PC-3 (cell line): ENCODE measurements at regions not wholly inside any gene's neighbourhood (a gene's known extent, or its start where the extent isn't known, plus 50 kb on each side); places are given as distances from the start of the nearest gene placed in this dataset.

ENCODE experiments used
- ATAC-seq: fragments of 200-7000 bp; cut with Tn5 transposase; 2 replicates; pipeline ENCODE4 v1.9.1; 2020; ENCODE audit warnings: mild to moderate bottlenecking, moderate library complexity
- BruUV-seq: library from RNA; stranded (reverse); fragments of 400-500 nt; replicated peaks from 2 replicates; lab custom pipeline; 2021; lab: Mats Ljungman, UMichigan
- CTCF ChIA-PET: fragments of 300-600 bp; sonication (Branson Sonifier 250); formaldehyde crosslinking; loops from one replicate; lab custom pipeline; 2022; ENCODE audit warnings: antibody characterized with exemption; lab: Charles Lee
- POLR2A ChIA-PET: fragments of 300-600 bp; sonication (Branson Sonifier 250); formaldehyde crosslinking; loops from one replicate; lab custom pipeline; 2022; ENCODE audit warnings: antibody characterized with exemption; ENCODE audit not compliant: unreplicated experiment; lab: Charles Lee
- DNase-seq: peaks from one replicate; pipeline ENCODE4 v3.0.0-alpha.2; 2015
- H2AFZ ChIP-seq: fragments of 300-600 bp; sonication (generic); 2 replicates; pipeline ENCODE4 v1.6.0; 2016; ENCODE audit warnings: antibody characterized with exemption, low read length
- H3F3A ChIP-seq: fragments of 300-600 bp; sonication (generic); one replicate; pipeline ENCODE4 v1.6.0; 2017; ENCODE audit warnings: antibody characterized with exemption, low read length, control low read depth, mild to moderate bottlenecking; ENCODE audit not compliant: unreplicated experiment
- H3K27ac ChIP-seq: fragments of 300-600 bp; sonication (generic); 2 replicates; pipeline ENCODE4 v1.5.1; 2016; ENCODE audit warnings: mild to moderate bottlenecking, low read length
- H3K27me3 ChIP-seq: fragments of 300-600 bp; sonication (generic); 2 replicates; pipeline ENCODE4 v1.6.1; 2016; ENCODE audit warnings: low read length, mixed read lengths
- H3K36me3 ChIP-seq: fragments of 300-600 bp; sonication (generic); 2 replicates; pipeline ENCODE4 v1.6.1; 2016; ENCODE audit warnings: low read depth, mixed run types, low read length, mixed read lengths
- H3K4me1 ChIP-seq: fragments of 300-600 bp; sonication (generic); 2 replicates; pipeline ENCODE4 v1.5.1; 2016; ENCODE audit warnings: low read length; ENCODE audit not compliant: insufficient read depth
- H3K4me2 ChIP-seq: fragments of 300-600 bp; sonication (generic); 2 replicates; pipeline ENCODE4 v1.6.0; 2016; ENCODE audit warnings: low read length
- H3K4me3 ChIP-seq: fragments of 300-600 bp; sonication (generic); 2 replicates; pipeline ENCODE4 v1.5.1; 2016; ENCODE audit warnings: mild to moderate bottlenecking, low read length, mixed read lengths
- H3K79me2 ChIP-seq: fragments of 300-600 bp; sonication (generic); 2 replicates; pipeline ENCODE4 v1.6.1; 2017; ENCODE audit warnings: low read length, mixed read lengths
- H3K9ac ChIP-seq: fragments of 300-600 bp; sonication (generic); 2 replicates; pipeline ENCODE4 v1.6.0; 2016; ENCODE audit warnings: mild to moderate bottlenecking, low read length
- H3K9me2 ChIP-seq: fragments of 300-600 bp; sonication (generic); replicated peaks from 2 replicates; pipeline ENCODE4 v1.6.1; 2016; ENCODE audit warnings: mixed run types, low read length, mixed read lengths
- H3K9me3 ChIP-seq: fragments of 300-600 bp; sonication (generic); 2 replicates; pipeline ENCODE4 v1.6.1; 2016; ENCODE audit warnings: low read length, mixed read lengths
- H4K20me1 ChIP-seq: fragments of 300-600 bp; sonication (generic); 2 replicates; pipeline ENCODE4 v1.6.1; 2016; ENCODE audit warnings: low read length, mixed read lengths
- EZH2 ChIP-seq: fragments of 300-600 bp; sonication (generic); IDR thresholded peaks from one replicate; pipeline ENCODE4 v1.6.1; 2017; ENCODE audit warnings: antibody characterized with exemption, mild to moderate bottlenecking, low read length; ENCODE audit not compliant: unreplicated experiment
- EZH2phosphoT487 ChIP-seq: fragments of 300-600 bp; sonication (generic); IDR thresholded peaks from 2 replicates; pipeline ENCODE4 v1.6.1; 2018; ENCODE audit warnings: mild to moderate bottlenecking, antibody characterized with exemption, low read length, borderline replicate concordance
- intact Hi-C: fragments of 100-400 bp; cut with micrococcal nuclease; formaldehyde crosslinking; loops from 2 replicates; pipeline ENCODE4 v1.9.0; 2023
- TF ChIP-seq, protein P1 (sequence below): fragments of 300-600 bp; sonication (generic); conservative IDR thresholded peaks from 2 replicates; pipeline ENCODE4 v1.5.1; 2017; ENCODE audit warnings: antibody characterized with exemption, low read depth, mild to moderate bottlenecking, low read length

DNA sequence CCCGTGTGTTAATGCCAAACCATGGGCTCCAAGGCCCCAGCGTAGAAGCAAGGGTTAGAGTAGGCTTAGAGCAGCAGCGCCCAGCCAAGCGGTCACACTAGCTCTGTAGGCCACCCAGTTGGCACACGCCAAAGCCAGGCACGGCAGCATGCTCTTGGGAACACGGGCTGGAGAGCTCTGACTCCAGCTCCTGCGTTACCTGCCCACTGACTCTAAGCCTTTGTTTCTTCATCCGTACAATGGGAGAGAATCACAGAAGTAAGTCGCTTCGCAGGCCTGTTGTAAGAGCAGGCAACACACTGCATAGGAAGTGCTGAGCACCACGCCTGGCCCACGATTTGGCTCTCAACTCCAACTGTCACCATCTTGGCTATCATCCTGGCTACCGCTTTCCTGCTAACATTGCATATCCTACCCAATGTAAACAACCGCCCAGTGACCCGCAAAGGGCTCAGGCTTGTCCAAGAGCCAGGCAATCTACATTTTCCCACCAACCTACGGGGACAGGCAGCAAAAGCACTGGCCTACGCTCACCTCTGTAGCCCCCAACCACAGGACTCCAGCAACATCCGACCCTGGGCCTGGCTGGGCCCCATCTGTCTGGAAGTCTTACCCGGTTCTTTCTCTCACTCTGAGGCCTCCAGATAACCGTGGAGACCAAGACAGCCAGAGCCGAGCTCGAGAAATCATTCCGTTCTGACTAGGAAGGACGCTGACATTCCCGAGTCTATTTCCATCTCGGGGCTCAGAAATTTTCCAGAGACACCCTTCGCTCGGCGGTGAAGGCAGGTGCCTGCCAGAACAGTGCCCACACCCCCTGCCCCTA, 91.5 kb upstream of the ZNF507 start:
- Histone ChIP-seq H3K9me2 (no peaks in the 10 kb centered on the region), H3K4me1 (no peaks in the 10 kb centered on the region), H3K27me3 (peaks cover 9% of the 10 kb centered on the region), H2AFZ (no peak overlapping the region), H3K4me3 (no peak overlapping the region), H3K36me3 (no peaks in the 10 kb centered on the region), H4K20me1 (no peaks in the 10 kb centered on the region), H3K79me2 (no peaks in the 10 kb centered on the region), H3F3A (no peaks in the 10 kb centered on the region), H3K9me3 (no peaks in the 10 kb centered on the region), H3K9ac (no peak overlapping the region), H3K27ac (no peak overlapping the region), H3K4me2 (no peak overlapping the region)
- CTCF ChIA-PET: no interaction called here
- TF ChIP-seq EZH2phosphoT487 (no peak), EZH2 (no peak)
- TF ChIP-seq, protein P1, sequence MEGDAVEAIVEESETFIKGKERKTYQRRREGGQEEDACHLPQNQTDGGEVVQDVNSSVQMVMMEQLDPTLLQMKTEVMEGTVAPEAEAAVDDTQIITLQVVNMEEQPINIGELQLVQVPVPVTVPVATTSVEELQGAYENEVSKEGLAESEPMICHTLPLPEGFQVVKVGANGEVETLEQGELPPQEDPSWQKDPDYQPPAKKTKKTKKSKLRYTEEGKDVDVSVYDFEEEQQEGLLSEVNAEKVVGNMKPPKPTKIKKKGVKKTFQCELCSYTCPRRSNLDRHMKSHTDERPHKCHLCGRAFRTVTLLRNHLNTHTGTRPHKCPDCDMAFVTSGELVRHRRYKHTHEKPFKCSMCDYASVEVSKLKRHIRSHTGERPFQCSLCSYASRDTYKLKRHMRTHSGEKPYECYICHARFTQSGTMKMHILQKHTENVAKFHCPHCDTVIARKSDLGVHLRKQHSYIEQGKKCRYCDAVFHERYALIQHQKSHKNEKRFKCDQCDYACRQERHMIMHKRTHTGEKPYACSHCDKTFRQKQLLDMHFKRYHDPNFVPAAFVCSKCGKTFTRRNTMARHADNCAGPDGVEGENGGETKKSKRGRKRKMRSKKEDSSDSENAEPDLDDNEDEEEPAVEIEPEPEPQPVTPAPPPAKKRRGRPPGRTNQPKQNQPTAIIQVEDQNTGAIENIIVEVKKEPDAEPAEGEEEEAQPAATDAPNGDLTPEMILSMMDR: no peak
- intact Hi-C loops: no loop called here
- DNase-seq: no peak
- ATAC-seq: no peak
- BruUV-seq: no TSS peak
- POLR2A ChIA-PET: no interaction called here

DNA sequence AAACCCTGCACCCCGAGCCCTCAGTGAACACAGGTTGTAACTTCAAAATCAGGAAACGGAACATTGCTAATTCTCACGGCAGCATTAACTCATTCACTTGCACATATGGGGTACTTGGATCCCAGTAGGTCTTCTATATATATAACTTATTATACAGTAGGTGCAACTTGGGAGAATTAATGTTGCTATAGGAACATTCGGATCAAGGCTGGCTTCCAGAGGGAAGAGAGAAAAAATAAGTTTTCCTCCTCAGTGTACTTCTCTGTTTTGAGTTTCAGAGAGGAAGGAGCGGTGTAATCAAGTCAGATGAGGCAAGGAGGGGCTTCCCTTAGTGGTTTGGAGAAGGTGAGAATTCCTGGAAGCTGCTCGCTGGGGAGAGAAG, 90.9 kb upstream of the ZNF507 start:
- H3F3A ChIP-seq: no peaks in the 10 kb centered on the region
- no peaks in the 10 kb centered on the region for H3K4me1 ChIP-seq
- H3K27ac ChIP-seq: no peak overlapping the region
- no peak overlapping the region for H3K4me2 ChIP-seq
- no peak for ATAC-seq
- no peak overlapping the region for H3K4me3 ChIP-seq
- H3K27me3 ChIP-seq: peaks cover 9% of the 10 kb centered on the region
- no TSS peak for BruUV-seq
- TF ChIP-seq, protein P1: no peak
- no peak for TF ChIP-seq EZH2phosphoT487
- TF ChIP-seq EZH2: no peak
- intact Hi-C loops: no loop called here
- no peaks in the 10 kb centered on the region for H3K9me3 ChIP-seq
- no peaks in the 10 kb centered on the region for H3K79me2 ChIP-seq
- H4K20me1 ChIP-seq: no peaks in the 10 kb centered on the region
- H3K9ac ChIP-seq: no peak overlapping the region
- no peak overlapping the region for H2AFZ ChIP-seq
- no peaks in the 10 kb centered on the region for H3K36me3 ChIP-seq
- no peak for DNase-seq
- no peaks in the 10 kb centered on the region for H3K9me2 ChIP-seq
- ChIA-PET CTCF (no interaction called here), POLR2A (no interaction called here)

DNA sequence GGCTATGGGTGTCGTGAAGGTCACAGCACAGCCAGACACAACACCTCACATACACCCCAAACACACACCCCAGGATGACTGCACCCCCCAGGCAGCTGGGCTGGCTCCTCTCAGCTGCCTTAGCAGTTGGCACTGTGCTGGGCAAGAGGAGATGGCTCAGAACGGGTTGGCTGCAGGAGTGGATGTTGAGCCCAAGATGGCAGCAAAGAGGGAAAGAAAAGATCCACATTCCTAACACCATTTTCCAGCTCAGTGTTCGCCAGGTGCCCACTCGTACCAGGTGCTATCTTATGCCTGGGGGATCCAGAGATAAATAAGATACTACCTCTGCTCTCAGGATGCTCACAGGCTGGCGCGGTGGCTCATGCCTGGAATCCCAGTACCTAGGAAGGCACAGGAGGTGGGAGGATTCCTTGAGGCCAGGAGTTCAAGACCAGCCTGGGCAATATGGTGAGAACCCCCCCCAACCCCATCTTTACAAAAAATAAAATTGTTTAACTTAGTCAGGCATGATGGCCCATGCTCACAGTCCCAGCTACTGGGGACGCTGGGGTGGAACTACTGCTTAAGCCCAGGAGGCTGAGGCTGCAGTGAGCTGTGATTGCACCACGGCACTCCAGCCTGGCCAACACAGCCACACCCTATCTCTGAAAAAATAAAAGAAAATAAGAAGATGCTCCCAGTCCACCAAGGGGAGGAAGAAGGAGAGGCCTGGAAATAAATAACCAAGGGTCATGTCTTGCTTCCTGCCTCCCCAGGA, 89.7 kb upstream of the ZNF507 start:
- ATAC-seq (no peak), DNase-seq (no peak)
- Histone ChIP-seq H2AFZ (no peak overlapping the region), H3K27me3 (peaks cover 9% of the 10 kb centered on the region), H3K4me1 (no peaks in the 10 kb centered on the region), H3K9ac (no peak overlapping the region), H3K4me2 (no peak overlapping the region), H3K27ac (no peak overlapping the region), H3K9me2 (no peaks in the 10 kb centered on the region), H4K20me1 (no peaks in the 10 kb centered on the region), H3K79me2 (no peaks in the 10 kb centered on the region), H3K9me3 (no peaks in the 10 kb centered on the region), H3K4me3 (no peak overlapping the region), H3F3A (no peaks in the 10 kb centered on the region), H3K36me3 (no peaks in the 10 kb centered on the region)
- ChIA-PET CTCF (no interaction called here), POLR2A (no interaction called here)
- TF ChIP-seq EZH2: no peak
- no peak for TF ChIP-seq EZH2phosphoT487
- TF ChIP-seq, protein P1: no peak
- BruUV-seq: no TSS peak
- intact Hi-C loops: no loop called here
